ENCODE measurements at regions not wholly inside any gene's neighbourhood (a gene's known extent, or its start where the extent isn't known, plus 50 kb on each side); places are given as distances from the start of the nearest gene placed in this dataset.
"Not testable (repeated sequence)": the region's sequence is repeated elsewhere in the genome, so short reads cannot be mapped to it uniquely, and the experiment has no call there.

- Histone ChIP-seq H3K9me3 (peaks cover 5% of the 10 kb centered on the region), H3K27ac (no peak overlapping the region), H3K4me1 (no peaks in the 10 kb centered on the region), H3K4me3 (no peak overlapping the region), H3K27me3 (ENCODE audit: insufficient read depth in 3 of 3, low read length in 2 of 3) (no peaks in the 10 kb centered on the region), H3K36me3 (ENCODE audit: insufficient read depth in 1 of 2, low read depth in 1 of 2) (no peaks in the 10 kb centered on the region)
- WGBS, 3 donors = 7 to 19% (median 18%) methylated on average over 1 of the region's 1 CpG
- DNase-seq (no peak), ATAC-seq (no peak)
- intact Hi-C loops (cut with DNase I) = no loop called here
- no peak for TF ChIP-seq CTCF (IDR thresholded peaks at IDR 0.05)
These were observed 793.4 kb downstream of the TENT5A start for GRCh38 chr6:80959034-80959433.

- H3K36me3 ChIP-seq (ENCODE audit: insufficient read depth in 1 of 2, low read depth in 1 of 2) = no peaks in the 10 kb centered on the region
- H3K27me3 ChIP-seq (ENCODE audit: insufficient read depth in 3 of 3, low read length in 2 of 3) = no peaks in the 10 kb centered on the region
- ATAC-seq (peak in 1 of 4 donors; percentile 58), DNase-seq (no peak)
- H3K27ac ChIP-seq = no peak overlapping the region
- no peak overlapping the region for H3K4me3 ChIP-seq
- 19 to 38% (median 38%) methylated on average over 1 of the region's 1 CpG for WGBS, 3 donors
- peaks cover 5% of the 10 kb centered on the region for H3K9me3 ChIP-seq
- intact Hi-C loops (cut with DNase I) = no loop called here
- H3K4me1 ChIP-seq = no peaks in the 10 kb centered on the region
- no peak for TF ChIP-seq CTCF (IDR thresholded peaks at IDR 0.05)
These were observed 795.6 kb downstream of the TENT5A start for GRCh38 chr6:80956898-80957297.

- H3K4me3 ChIP-seq; intact Hi-C loops (cut with DNase I): not testable (repeated sequence)
- WGBS, 3 donors = 61 to 76% (median 71%) methylated on average over 2 of the region's 2 CpGs
These were observed 800.0 kb downstream of the TENT5A start for GRCh38 chr6:80952479-80952878.

GRCh38 chr6:80946402-80946801, 806.1 kb downstream of the TENT5A start:
- H3K9me3 ChIP-seq = no peaks in the 10 kb centered on the region
- no peak overlapping the region for H3K27ac ChIP-seq
- H3K4me1 ChIP-seq = no peaks in the 10 kb centered on the region
- no peak for ATAC-seq
- no peak for TF ChIP-seq CTCF (IDR thresholded peaks at IDR 0.05)
- intact Hi-C loops (cut with DNase I) = no loop called here
- no peak overlapping the region for H3K4me3 ChIP-seq
- 60 to 92% (median 84%) methylated on average over 3 of the region's 3 CpGs for WGBS, 3 donors
- DNase-seq = no peak
- H3K27me3 ChIP-seq (ENCODE audit: insufficient read depth in 3 of 3, low read length in 2 of 3) = no peaks in the 10 kb centered on the region
- H3K36me3 ChIP-seq (ENCODE audit: insufficient read depth in 1 of 2, low read depth in 1 of 2) = no peaks in the 10 kb centered on the region

More at GRCh38 chr6:80952479-80952878, 800.0 kb downstream of the TENT5A start:
- not testable (repeated sequence) for ATAC-seq; H3K36me3 ChIP-seq (ENCODE audit: insufficient read depth in 1 of 2, low read depth in 1 of 2); H3K4me1 ChIP-seq; H3K27ac ChIP-seq; DNase-seq; H3K9me3 ChIP-seq; H3K27me3 ChIP-seq (ENCODE audit: insufficient read depth in 3 of 3, low read length in 2 of 3)

GRCh38 chr6:80942911-80943310, 809.6 kb downstream of the TENT5A start:
- ATAC-seq (no peak), DNase-seq (no peak)
- Histone ChIP-seq H3K27me3 (ENCODE audit: insufficient read depth in 3 of 3, low read length in 2 of 3) (no peaks in the 10 kb centered on the region), H3K4me3 (no peak overlapping the region), H3K4me1 (no peaks in the 10 kb centered on the region), H3K9me3 (no peaks in the 10 kb centered on the region), H3K36me3 (ENCODE audit: insufficient read depth in 1 of 2, low read depth in 1 of 2) (no peaks in the 10 kb centered on the region), H3K27ac (no peak overlapping the region)
- 77 to 85% (median 81%) methylated on average over 1 of the region's 1 CpG for WGBS, 3 donors
- intact Hi-C loops (cut with DNase I) = no loop called here
- no peak for TF ChIP-seq CTCF (IDR thresholded peaks at IDR 0.05)

All from psoas muscle (tissue), 7 donors.